PC-9 (cell line): ENCODE measurements at regions not wholly inside any gene's neighbourhood (a gene's known extent, or its start where the extent isn't known, plus 50 kb on each side); places are given as distances from the start of the nearest gene placed in this dataset.
A peak's percentile ranks its signal among the peaks of the same experiment; 100 is the strongest.

Experiments used
- BruUV-seq: library from RNA; stranded (reverse); fragments of 400-500 nt; replicated peaks from 2 replicates; lab custom pipeline; 2021; lab: Mats Ljungman, UMichigan
- CTCF ChIA-PET: fragments of 300-600 bp; sonication (Branson Sonifier 250); formaldehyde crosslinking; loops from one replicate; lab custom pipeline; 2022; ENCODE audit warnings: antibody characterized with exemption; lab: Charles Lee
- POLR2A ChIA-PET: fragments of 300-600 bp; sonication (Branson Sonifier 250); formaldehyde crosslinking; loops from one replicate; lab custom pipeline; 2022; ENCODE audit warnings: antibody characterized with exemption; ENCODE audit not compliant: unreplicated experiment; lab: Charles Lee
- DNase-seq, 2 experiments: peaks; one replicate each; pipeline versions ENCODE4 v3.0.0 to v3.0.0-alpha.2; 2015 to 2022; ENCODE audit warnings: mixed read lengths in 1 of 2
- H2AFZ ChIP-seq: fragments of 200-600 bp; sonication (generic); 2 replicates; pipeline ENCODE4 v1.8.1; 2017; ENCODE audit warnings: antibody characterized with exemption
- H3F3A ChIP-seq: fragments of 200-600 bp; sonication (generic); 2 replicates; pipeline ENCODE4 v1.8.1; 2017; ENCODE audit warnings: antibody characterized with exemption, mild to moderate bottlenecking, low read depth; ENCODE audit not compliant: insufficient read depth
- H3K27ac ChIP-seq: fragments of 200-600 bp; sonication (generic); 2 replicates; pipeline ENCODE4 v1.6.1; 2016; ENCODE audit warnings: mixed run types
- H3K27me3 ChIP-seq: fragments of 200-600 bp; sonication (generic); 2 replicates; pipeline ENCODE4 v1.6.1; 2016; ENCODE audit warnings: low read depth, mixed run types; ENCODE audit not compliant: insufficient read depth
- H3K36me3 ChIP-seq: fragments of 200-600 bp; sonication (generic); 2 replicates; pipeline ENCODE4 v1.6.1; 2016; ENCODE audit warnings: low read depth, mixed run types
- H3K4me1 ChIP-seq: fragments of 200-600 bp; sonication (generic); replicated peaks from 2 replicates; pipeline ENCODE4 v1.6.1; 2016; ENCODE audit warnings: mixed run types; ENCODE audit not compliant: insufficient read depth
- H3K4me2 ChIP-seq: fragments of 200-600 bp; sonication (generic); 2 replicates; pipeline ENCODE4 v1.6.1; 2017; ENCODE audit warnings: mixed run types
- H3K4me3 ChIP-seq: fragments of 200-600 bp; sonication (generic); 2 replicates; pipeline ENCODE4 v1.6.1; 2016; ENCODE audit warnings: mixed run types
- H3K79me2 ChIP-seq: fragments of 200-600 bp; sonication (generic); 2 replicates; pipeline ENCODE4 v1.6.1; 2017; ENCODE audit warnings: low read depth, mixed run types
- H3K9me2 ChIP-seq: fragments of 200-600 bp; sonication (generic); 2 replicates; pipeline ENCODE4 v1.8.1; 2017; ENCODE audit warnings: mild to moderate bottlenecking; ENCODE audit not compliant: insufficient read depth
- H3K9me3 ChIP-seq: fragments of 200-600 bp; sonication (generic); 2 replicates; pipeline ENCODE4 v1.8.1; 2016; ENCODE audit warnings: low read depth; ENCODE audit not compliant: insufficient read depth
- H4K20me1 ChIP-seq: fragments of 200-600 bp; sonication (generic); 2 replicates; pipeline ENCODE4 v1.8.1; 2017; ENCODE audit not compliant: insufficient read depth
- CTCF ChIP-seq: fragments of 200-600 bp; sonication (generic); conservative IDR thresholded peaks from 2 replicates; pipeline ENCODE4 v1.6.1; 2017; ENCODE audit warnings: mixed run types, antibody characterized with exemption, mild to moderate bottlenecking, moderate library complexity
- EZH2 ChIP-seq: fragments of 200-600 bp; sonication (generic); IDR thresholded peaks from 2 replicates; pipeline ENCODE4 v1.8.0; 2017; ENCODE audit warnings: antibody characterized with exemption, low read depth
- intact Hi-C: fragments of 100-400 bp; cut with micrococcal nuclease; formaldehyde crosslinking; loops from one replicate; pipeline ENCODE4 v1.10.0; 2022; ENCODE audit not compliant: unreplicated experiment

GRCh38 chr13:111954661-111955411 lies 112.1 kb upstream of the SOX1 start:
- Histone ChIP-seq H3F3A (no peaks in the 10 kb centered on the region), H2AFZ (peak overlapping the region; percentile 46; the same call in 1 of the 2 replicates), H3K79me2 (no peaks in the 10 kb centered on the region), H3K27ac (no peak overlapping the region), H3K27me3 (peaks cover 86% of the 10 kb centered on the region), H3K4me3 (no peak overlapping the region), H3K9me2 (no peaks in the 10 kb centered on the region), H4K20me1 (no peaks in the 10 kb centered on the region), H3K4me1 (no peaks in the 10 kb centered on the region), H3K36me3 (no peaks in the 10 kb centered on the region), H3K9me3 (no peaks in the 10 kb centered on the region), H3K4me2 (peak overlapping the region; percentile 40)
- TF ChIP-seq CTCF (no peak), EZH2 (no peak)
- ChIA-PET CTCF (no interaction called here), POLR2A (no interaction called here)
- DNase-seq, result no peak
- no TSS peak for BruUV-seq
- intact Hi-C loops, result no loop called here

DNA sequence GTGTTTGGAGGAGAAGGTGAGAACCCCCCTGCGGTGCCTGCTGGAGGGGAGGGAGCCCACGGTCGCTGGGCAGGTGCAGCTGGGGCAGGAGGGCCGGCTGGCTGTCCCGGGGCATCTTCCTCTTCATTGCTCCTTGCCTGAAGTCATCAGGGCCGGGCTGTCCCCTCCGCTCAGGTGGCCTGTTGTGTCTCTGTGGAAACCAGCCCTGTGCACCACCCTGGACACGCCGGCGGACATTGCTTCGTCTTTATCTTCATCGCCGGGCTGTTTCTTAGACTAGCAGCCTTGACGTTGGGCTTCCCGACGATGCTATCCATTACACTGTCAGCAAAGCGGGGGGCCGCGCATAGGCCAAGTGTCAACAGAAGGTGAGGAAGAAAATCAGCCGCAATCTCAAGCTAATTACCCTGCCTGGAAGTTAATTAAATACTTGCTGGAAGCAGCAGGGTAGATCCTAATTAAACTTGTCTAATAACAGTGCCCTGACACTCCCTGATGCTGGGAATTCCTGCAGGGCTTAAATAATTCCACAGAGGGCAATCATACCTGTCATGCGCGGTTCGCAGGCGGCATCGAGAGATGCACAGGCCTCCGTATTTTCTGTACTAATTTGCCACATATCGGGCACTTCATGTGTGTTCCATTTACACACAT lies 111.4 kb upstream of the SOX1 start:
- no peaks in the 10 kb centered on the region for H3K36me3 ChIP-seq
- H2AFZ ChIP-seq, result no peak overlapping the region
- ChIA-PET CTCF (no interaction called here), POLR2A (no interaction called here)
- H3K4me2 ChIP-seq, result no peak overlapping the region
- H3K4me3 ChIP-seq, result no peak overlapping the region
- no peak for TF ChIP-seq CTCF
- no peak for TF ChIP-seq EZH2
- no peaks in the 10 kb centered on the region for H3K79me2 ChIP-seq
- no peaks in the 10 kb centered on the region for H3K9me3 ChIP-seq
- H3F3A ChIP-seq, result no peaks in the 10 kb centered on the region
- H3K9me2 ChIP-seq, result no peaks in the 10 kb centered on the region
- H3K27me3 ChIP-seq, result peaks cover 82% of the 10 kb centered on the region
- DNase-seq, result no peak
- H3K27ac ChIP-seq, result no peak overlapping the region
- intact Hi-C loops, result no loop called here
- no TSS peak for BruUV-seq
- H4K20me1 ChIP-seq, result no peaks in the 10 kb centered on the region
- H3K4me1 ChIP-seq, result no peaks in the 10 kb centered on the region

GRCh38 chr13:111956261-111957151 lies 110.4 kb upstream of the SOX1 start:
- H3K27ac ChIP-seq, result no peak overlapping the region
- no peaks in the 10 kb centered on the region for H3K4me1 ChIP-seq
- no peaks in the 10 kb centered on the region for H3K9me3 ChIP-seq
- H3F3A ChIP-seq, result no peaks in the 10 kb centered on the region
- no peak overlapping the region for H3K4me2 ChIP-seq
- CTCF ChIA-PET, result no interaction called here
- intact Hi-C loops, result no loop called here
- no peaks in the 10 kb centered on the region for H4K20me1 ChIP-seq
- no peaks in the 10 kb centered on the region for H3K79me2 ChIP-seq
- no peaks in the 10 kb centered on the region for H3K9me2 ChIP-seq
- H3K36me3 ChIP-seq, result no peaks in the 10 kb centered on the region
- DNase-seq, result no peak
- peaks cover 80% of the 10 kb centered on the region for H3K27me3 ChIP-seq
- TF ChIP-seq CTCF (no peak), EZH2 (no peak)
- POLR2A ChIA-PET, result no interaction called here
- no TSS peak for BruUV-seq
- H3K4me3 ChIP-seq, result no peak overlapping the region
- H2AFZ ChIP-seq, result no peak overlapping the region
